PFSK-1 (cell line): ENCODE measurements at regions not wholly inside any gene's neighbourhood (a gene's known extent, or its start where the extent isn't known, plus 50 kb on each side); places are given as distances from the start of the nearest gene placed in this dataset.

ENCODE experiments used
- FOXP2 ChIP-seq: optimal IDR thresholded peaks from 2 replicates; pipeline ENCODE3; 2011; ENCODE audit warnings: borderline replicate concordance, control low read depth, inconsistent platforms; ENCODE audit not compliant: insufficient read depth; ENCODE audit errors: extremely low read length, extremely low read depth
- POLR2AphosphoS5 ChIP-seq: IDR thresholded peaks from 2 replicates; pipeline ENCODE4 v1.6.1; 2012; ENCODE audit warnings: low read depth, mild to moderate bottlenecking, control low read depth, low read length, moderate library complexity
- SIN3A ChIP-seq: IDR thresholded peaks from 2 replicates; pipeline ENCODE4 v1.6.1; 2012; ENCODE audit warnings: mild to moderate bottlenecking, low read length, moderate library complexity, borderline replicate concordance; ENCODE audit not compliant: insufficient read depth
- TAF1 ChIP-seq: IDR thresholded peaks from 2 replicates; pipeline ENCODE4 v1.6.1; 2012; ENCODE audit warnings: low read length, control low read depth, borderline replicate concordance; ENCODE audit not compliant: insufficient read depth
- TF ChIP-seq, protein P1 (sequence below), 2 experiments: IDR thresholded peaks; 2 replicates each; pipeline versions ENCODE4 v1.6.1 to v1.8.0; 2011 to 2012; ENCODE audit warnings: low read depth in 2 of 2, low read length in 2 of 2, control low read depth in 1 of 2, inconsistent platforms in 1 of 2, mild to moderate bottlenecking in 1 of 2, moderate library complexity in 1 of 2; ENCODE audit not compliant: insufficient read depth in 1 of 2

DNA sequence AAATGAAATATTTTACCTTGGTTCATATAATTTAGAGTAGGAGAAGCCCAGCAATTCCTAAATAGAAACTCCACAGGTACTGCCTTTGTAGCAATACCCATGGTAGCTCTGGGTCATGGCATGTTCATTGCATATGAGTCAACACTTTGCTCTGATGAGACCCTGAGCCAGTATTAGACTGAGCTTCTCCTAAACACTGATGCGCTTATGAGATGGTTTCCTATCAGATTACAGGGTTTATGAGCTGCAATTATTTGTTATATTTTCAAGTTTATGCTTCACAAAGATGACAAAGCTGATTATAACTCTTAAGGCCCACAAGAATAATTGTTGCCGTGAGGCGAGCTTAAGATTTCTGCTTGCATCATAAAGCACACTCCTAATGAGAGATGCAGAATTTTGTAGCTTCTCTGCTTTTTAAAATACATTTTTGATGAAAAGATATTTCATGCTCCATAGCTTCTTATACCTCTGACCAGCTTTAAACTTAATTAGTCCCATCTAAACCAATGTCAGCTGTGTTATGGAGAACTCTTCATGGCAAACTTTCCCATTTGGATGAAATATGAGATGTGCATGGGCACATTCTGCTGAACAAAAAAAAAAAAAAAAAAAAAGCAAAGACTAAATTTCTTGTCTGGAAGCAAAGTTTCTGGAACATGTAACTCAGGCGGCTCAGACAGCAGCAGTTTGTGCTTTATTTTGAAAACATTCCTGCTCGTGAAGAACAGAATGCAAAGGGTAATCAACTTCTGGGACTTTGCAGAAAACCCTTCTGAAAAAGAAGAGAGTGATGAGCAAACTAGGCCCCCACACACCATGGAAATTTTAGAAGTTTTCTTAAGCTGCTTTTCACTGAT is 162.6 kb downstream of the KCNE4 start:
- TF ChIP-seq, protein P1, sequence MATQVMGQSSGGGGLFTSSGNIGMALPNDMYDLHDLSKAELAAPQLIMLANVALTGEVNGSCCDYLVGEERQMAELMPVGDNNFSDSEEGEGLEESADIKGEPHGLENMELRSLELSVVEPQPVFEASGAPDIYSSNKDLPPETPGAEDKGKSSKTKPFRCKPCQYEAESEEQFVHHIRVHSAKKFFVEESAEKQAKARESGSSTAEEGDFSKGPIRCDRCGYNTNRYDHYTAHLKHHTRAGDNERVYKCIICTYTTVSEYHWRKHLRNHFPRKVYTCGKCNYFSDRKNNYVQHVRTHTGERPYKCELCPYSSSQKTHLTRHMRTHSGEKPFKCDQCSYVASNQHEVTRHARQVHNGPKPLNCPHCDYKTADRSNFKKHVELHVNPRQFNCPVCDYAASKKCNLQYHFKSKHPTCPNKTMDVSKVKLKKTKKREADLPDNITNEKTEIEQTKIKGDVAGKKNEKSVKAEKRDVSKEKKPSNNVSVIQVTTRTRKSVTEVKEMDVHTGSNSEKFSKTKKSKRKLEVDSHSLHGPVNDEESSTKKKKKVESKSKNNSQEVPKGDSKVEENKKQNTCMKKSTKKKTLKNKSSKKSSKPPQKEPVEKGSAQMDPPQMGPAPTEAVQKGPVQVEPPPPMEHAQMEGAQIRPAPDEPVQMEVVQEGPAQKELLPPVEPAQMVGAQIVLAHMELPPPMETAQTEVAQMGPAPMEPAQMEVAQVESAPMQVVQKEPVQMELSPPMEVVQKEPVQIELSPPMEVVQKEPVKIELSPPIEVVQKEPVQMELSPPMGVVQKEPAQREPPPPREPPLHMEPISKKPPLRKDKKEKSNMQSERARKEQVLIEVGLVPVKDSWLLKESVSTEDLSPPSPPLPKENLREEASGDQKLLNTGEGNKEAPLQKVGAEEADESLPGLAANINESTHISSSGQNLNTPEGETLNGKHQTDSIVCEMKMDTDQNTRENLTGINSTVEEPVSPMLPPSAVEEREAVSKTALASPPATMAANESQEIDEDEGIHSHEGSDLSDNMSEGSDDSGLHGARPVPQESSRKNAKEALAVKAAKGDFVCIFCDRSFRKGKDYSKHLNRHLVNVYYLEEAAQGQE (IDR thresholded peaks at IDR 0.05; ENCODE audit: insufficient read depth in 1 of 2, low read depth in 2 of 2, low read length in 2 of 2) = no peak
- TF ChIP-seq FOXP2 = no peak
- no peak for TF ChIP-seq SIN3A
- no peak for TF ChIP-seq POLR2AphosphoS5
- TF ChIP-seq TAF1 = no peak
